Effector memory CD8-positive, alpha-beta T cell (primary cell): ENCODE measurements at regions not wholly inside any gene's neighbourhood (a gene's known extent, or its start where the extent isn't known, plus 50 kb on each side); places are given as distances from the start of the nearest gene placed in this dataset.
"Not testable (repeated sequence)": the region's sequence is repeated elsewhere in the genome, so short reads cannot be mapped to it uniquely, and the experiment has no call there.

Experiments
- ATAC-seq: fragments of 150-1000 bp; cut with Tn5 transposase; replicated peaks from 2 replicates; pipeline ENCODE4 v1.10.0; 2021; ENCODE audit warnings: mild to moderate bottlenecking, moderate library complexity
- DNase-seq, 3 experiments: peaks; one replicate each; pipeline ENCODE4 v3.0.0; 2021
- H3K27ac Mint-ChIP-seq, 2 donors: one replicate each; pipeline ENCODE4 v1.8.0; 2022; ENCODE audit warnings: mild to moderate bottlenecking in 2 of 2, mixed read lengths in 2 of 2, moderate library complexity in 2 of 2
- H3K27me3 Mint-ChIP-seq, 2 donors: one replicate each; pipeline ENCODE4 v1.8.0; 2022; ENCODE audit warnings: mixed read lengths in 2 of 2
- H3K36me3 Mint-ChIP-seq: one replicate; pipeline ENCODE4 v1.8.0; 2022; ENCODE audit warnings: mild to moderate bottlenecking, moderate library complexity, mixed read lengths; ENCODE audit not compliant: insufficient read depth
- H3K4me1 Mint-ChIP-seq, 2 donors: one replicate each; pipeline ENCODE4 v1.8.0; 2022; ENCODE audit warnings: low read depth in 2 of 2, mixed read lengths in 2 of 2
- H3K4me3 Mint-ChIP-seq, 2 donors: one replicate each; pipeline ENCODE4 v1.8.0; 2022; ENCODE audit warnings: mild to moderate bottlenecking in 2 of 2, mixed read lengths in 2 of 2, moderate library complexity in 2 of 2
- H3K9me3 Mint-ChIP-seq, 2 donors: one replicate each; pipeline ENCODE4 v1.8.0; 2022; ENCODE audit warnings: mixed read lengths in 2 of 2

- Mint-ChIP-seq H3K27ac (no peak overlapping the region), H3K4me3 (no peak overlapping the region), H3K4me1 (no peaks in the 10 kb centered on the region), H3K9me3 (no peaks in the 10 kb centered on the region), H3K36me3 (no peaks in the 10 kb centered on the region), H3K27me3 (no peaks in the 10 kb centered on the region)
- no peak for ATAC-seq
- DNase-seq, result no peak
Observed at GRCh38 chr6:133779916-133780695, 108.8 kb upstream of the TCF21 start.

DNA sequence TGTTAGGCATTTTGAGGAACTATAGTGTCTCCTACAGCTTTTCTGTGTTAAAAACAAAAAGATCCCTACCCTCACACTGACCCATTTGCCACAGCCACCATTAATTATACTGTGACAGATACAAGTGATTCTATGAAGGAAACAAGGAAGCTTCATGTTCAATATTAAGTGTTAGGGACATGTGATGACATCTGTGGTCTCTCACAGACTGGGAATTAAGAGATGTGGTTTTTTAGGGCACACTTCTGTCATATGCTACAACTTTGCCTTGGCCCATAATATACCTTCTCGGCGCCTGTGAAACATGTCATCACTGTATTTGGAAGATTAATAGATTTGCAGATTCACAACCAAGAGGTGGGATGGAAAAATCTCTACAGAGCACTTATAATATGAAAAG, 102.9 kb upstream of the TCF21 start:
- ATAC-seq (no peak), DNase-seq (no peak)
- Mint-ChIP-seq H3K4me3 (no peak overlapping the region), H3K27ac (no peak overlapping the region), H3K27me3 (peaks cover 5 to 28% of the 10 kb centered on the region in 2 donors), H3K4me1 (no peaks in the 10 kb centered on the region), H3K36me3 (no peaks in the 10 kb centered on the region), H3K9me3 (peaks cover 0 to 2% of the 10 kb centered on the region in 2 donors)

DNA sequence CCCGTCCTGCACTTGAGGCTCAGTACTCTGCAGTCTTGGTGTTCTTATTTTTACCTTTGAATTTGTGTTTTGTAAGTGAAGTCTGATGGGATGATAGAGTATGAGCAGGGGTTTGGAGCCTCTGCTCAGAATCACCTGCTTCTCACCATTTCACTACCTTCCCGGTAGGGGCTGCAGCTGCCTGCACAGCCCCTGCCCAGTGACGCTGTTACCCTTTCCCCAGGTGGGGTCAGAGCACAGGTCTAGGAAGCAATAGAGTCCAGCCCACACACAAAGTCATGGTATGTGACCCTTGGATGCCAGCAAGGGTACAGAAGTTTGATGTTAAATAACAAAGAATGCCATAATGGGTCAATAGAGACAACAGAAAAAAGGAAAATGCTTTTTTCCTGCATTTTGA, 101.8 kb upstream of the TCF21 start:
- ATAC-seq (no peak), DNase-seq (no peak)
- Mint-ChIP-seq H3K36me3 (no peaks in the 10 kb centered on the region), H3K4me1 (no peaks in the 10 kb centered on the region), H3K9me3 (peaks cover 0 to 2% of the 10 kb centered on the region in 2 donors), H3K4me3 (no peak overlapping the region), H3K27ac (no peak overlapping the region), H3K27me3 (peaks cover 5 to 28% of the 10 kb centered on the region in 2 donors)

DNA sequence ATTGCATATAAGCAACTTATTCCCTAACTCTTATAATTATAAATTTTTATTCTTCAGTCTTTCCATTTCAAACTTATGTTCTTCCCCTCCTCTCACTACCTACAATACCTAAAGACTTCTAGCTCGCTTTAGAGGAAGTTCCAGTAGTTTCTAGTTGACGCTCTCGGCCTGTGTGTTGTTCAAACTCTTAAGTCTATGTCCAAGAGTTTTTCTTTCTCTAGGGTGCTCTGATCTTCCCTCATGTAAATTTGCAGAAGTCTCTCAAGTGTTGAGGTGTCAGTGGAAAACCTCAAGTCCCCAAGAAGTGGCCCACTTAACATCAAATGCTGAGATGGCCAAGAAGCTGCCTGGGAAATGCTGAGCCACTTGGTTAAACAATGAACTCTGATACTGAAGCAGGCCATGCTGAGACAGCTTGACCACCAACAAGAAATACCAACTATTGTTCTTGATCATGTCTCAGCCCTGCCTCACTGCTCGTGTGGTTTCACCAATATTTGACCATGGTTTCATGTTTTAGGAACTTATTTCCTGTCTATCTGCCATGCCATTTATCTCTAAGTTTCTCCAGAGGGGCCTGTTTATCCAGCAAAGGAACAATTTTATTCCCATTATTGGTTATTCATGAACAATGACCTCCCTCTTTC, 100.9 kb upstream of the TCF21 start:
- peaks cover 5 to 28% of the 10 kb centered on the region in 2 donors for H3K27me3 Mint-ChIP-seq

DNA sequence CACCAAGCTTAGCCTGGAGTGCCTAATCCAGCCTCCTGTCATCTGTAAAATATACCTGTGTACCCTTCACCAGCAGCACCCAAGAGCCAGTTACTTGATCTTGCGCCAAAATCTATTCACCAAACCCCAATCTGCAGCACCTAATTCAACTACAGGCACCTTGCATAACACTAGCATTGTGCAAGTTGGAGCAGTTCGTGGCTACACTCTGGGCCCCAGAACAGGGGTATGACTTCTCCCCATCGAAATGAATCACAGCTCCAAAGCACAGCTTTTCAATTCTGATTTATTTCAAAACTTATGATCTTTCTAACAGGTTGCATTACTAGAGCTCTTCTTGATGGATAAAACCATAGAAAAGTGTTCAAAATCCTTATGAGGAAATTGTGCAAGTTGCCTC, 100.4 kb upstream of the TCF21 start:
- Mint-ChIP-seq H3K36me3 (no peaks in the 10 kb centered on the region), H3K4me3 (no peak overlapping the region), H3K9me3 (peaks cover 0 to 2% of the 10 kb centered on the region in 2 donors), H3K27ac (no peak overlapping the region), H3K27me3 (peaks cover 5 to 28% of the 10 kb centered on the region in 2 donors), H3K4me1 (no peaks in the 10 kb centered on the region)
- no peak for ATAC-seq
- no peak for DNase-seq

More for the DNA sequence above, 100.9 kb upstream of the TCF21 start:
- DNase-seq (no peak), ATAC-seq (no peak)
- Mint-ChIP-seq H3K27ac (no peak overlapping the region), H3K9me3 (peaks cover 0 to 2% of the 10 kb centered on the region in 2 donors), H3K4me1 (no peaks in the 10 kb centered on the region), H3K36me3 (no peaks in the 10 kb centered on the region), H3K4me3 (no peak overlapping the region)

DNA sequence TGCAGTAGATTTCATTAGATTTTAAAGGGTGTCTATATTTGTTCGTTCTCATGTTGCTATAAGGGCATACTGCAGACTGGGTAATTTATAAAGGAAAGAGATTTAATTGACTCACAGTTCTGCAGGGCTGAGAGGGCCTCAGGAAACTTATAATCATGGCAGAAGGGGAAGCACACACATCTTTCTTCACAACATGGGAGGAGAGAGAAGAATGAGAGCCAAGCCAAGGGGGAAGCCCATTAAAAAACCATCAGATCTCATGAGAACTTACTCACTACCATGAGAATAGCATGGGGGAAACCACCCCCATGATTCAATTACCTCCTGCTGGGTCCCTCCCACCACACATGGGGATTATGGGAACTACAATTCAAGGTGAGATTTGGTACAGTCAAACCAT, 99.5 kb upstream of the TCF21 start:
- H3K27ac Mint-ChIP-seq, H3K4me1 Mint-ChIP-seq, H3K36me3 Mint-ChIP-seq: not testable (repeated sequence)

DNA sequence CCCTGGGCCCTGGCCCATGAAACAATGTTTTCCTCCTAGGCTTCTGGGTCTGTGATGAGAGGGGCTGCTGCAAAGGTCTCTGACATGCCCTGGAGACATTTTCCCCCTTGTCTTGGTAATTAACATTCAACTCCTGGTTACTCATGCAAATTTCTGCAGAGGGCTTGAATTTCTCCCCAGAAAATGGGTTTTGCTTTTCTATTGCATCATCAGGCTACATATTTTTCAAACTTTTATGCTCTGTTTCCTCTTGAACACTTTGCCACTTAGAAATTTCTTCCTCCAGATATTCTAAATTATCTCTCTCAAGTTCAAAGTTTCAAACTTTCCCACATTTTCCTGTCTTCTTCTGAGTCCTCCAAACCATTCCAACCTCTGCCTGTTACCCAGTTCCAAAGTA, 98.2 kb upstream of the TCF21 start:
- not testable (repeated sequence) for H3K4me3 Mint-ChIP-seq, DNase-seq, H3K36me3 Mint-ChIP-seq, H3K27ac Mint-ChIP-seq, ATAC-seq, H3K9me3 Mint-ChIP-seq, H3K4me1 Mint-ChIP-seq
- peaks cover 5 to 28% of the 10 kb centered on the region in 2 donors for H3K27me3 Mint-ChIP-seq

More for the DNA sequence above, 99.5 kb upstream of the TCF21 start:
- ATAC-seq, H3K4me3 Mint-ChIP-seq, DNase-seq, H3K9me3 Mint-ChIP-seq: not testable (repeated sequence)
- peaks cover 5 to 28% of the 10 kb centered on the region in 2 donors for H3K27me3 Mint-ChIP-seq

GRCh38 chr6:133795051-133795450, 93.9 kb upstream of the TCF21 start:
- not testable (repeated sequence) for H3K27ac Mint-ChIP-seq, H3K4me1 Mint-ChIP-seq, DNase-seq, H3K36me3 Mint-ChIP-seq, H3K9me3 Mint-ChIP-seq, ATAC-seq, H3K4me3 Mint-ChIP-seq
- H3K27me3 Mint-ChIP-seq, result peaks cover 6 to 12% of the 10 kb centered on the region in 2 donors

DNA sequence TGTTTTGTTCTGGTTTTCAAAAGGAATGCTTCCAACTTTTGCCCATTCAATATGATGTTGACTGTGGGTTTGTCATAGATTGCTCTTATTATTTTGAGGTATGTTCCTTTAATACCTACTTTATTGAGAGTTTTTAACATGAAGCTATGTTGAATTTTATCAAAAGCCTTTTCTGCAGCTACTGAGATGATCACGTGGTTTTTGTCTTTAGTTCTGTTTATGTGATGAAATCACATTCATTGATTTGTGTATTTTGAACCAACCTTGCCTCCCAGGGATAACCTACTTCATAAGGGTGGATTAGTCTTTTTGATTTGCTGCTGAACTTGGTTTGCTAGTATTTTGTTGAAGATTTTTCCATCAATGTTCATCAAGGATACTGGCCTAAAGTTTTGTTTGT, 92.7 kb upstream of the TCF21 start:
- Mint-ChIP-seq H3K9me3 (no peaks in the 10 kb centered on the region), H3K4me3 (no peak overlapping the region), H3K27me3 (peaks cover 6 to 7% of the 10 kb centered on the region in 2 donors), H3K36me3 (no peaks in the 10 kb centered on the region), H3K27ac (no peak overlapping the region), H3K4me1 (no peaks in the 10 kb centered on the region)
- DNase-seq, result no peak
- no peak for ATAC-seq

DNA sequence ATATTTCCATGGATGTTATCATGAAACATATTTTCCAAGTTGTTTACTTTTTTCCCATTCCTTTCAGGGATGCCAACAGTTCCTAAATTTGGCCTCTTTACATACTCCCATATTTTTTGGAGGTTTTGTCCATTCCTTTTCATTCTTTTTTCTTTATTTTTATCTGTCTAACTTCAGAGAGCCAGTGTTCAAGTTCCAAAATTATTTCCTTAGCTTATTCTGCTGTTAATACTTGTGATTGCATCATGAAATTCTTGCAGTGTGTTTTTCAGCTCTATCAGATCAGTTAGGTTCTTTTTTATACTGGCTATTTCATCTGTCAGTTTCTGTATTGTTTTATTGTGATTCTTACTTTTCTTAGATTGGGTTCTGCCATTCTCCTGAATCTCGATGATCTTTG, 89.9 kb upstream of the TCF21 start:
- peaks cover 7 to 13% of the 10 kb centered on the region in 2 donors for H3K27me3 Mint-ChIP-seq
- DNase-seq (no peak), ATAC-seq (no peak)
- H3K9me3 Mint-ChIP-seq, result no peaks in the 10 kb centered on the region
- H3K27ac Mint-ChIP-seq, result no peak overlapping the region
- no peaks in the 10 kb centered on the region for H3K4me1 Mint-ChIP-seq
- H3K36me3 Mint-ChIP-seq, result no peaks in the 10 kb centered on the region
- H3K4me3 Mint-ChIP-seq, result no peak overlapping the region

DNA sequence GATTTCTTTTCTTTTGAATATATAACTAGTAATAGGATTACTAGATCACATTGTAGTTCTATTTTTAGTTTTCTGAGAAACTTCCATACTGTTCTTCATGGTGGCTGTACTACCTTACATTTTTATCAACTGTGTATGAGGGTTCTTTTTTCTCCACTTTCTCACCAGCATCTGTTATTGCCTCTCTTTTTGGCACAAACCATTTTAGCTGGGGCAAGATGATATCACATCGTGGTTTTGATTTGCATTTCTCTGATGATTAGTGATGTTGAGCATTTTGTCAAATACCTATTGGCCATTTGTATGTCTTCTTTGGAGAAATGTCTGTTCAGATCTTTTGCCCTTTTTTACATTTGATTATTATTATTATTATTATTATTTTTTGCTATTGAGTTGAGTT, 86.1 kb upstream of the TCF21 start:
- H3K27ac Mint-ChIP-seq, result no peak overlapping the region
- no peaks in the 10 kb centered on the region for H3K4me1 Mint-ChIP-seq
- peaks cover 0 to 2% of the 10 kb centered on the region in 2 donors for H3K9me3 Mint-ChIP-seq
- H3K27me3 Mint-ChIP-seq, result peaks cover 7 to 23% of the 10 kb centered on the region in 2 donors
- no peak overlapping the region for H3K4me3 Mint-ChIP-seq
- H3K36me3 Mint-ChIP-seq, result no peaks in the 10 kb centered on the region
- no peak for ATAC-seq
- no peak for DNase-seq

DNA sequence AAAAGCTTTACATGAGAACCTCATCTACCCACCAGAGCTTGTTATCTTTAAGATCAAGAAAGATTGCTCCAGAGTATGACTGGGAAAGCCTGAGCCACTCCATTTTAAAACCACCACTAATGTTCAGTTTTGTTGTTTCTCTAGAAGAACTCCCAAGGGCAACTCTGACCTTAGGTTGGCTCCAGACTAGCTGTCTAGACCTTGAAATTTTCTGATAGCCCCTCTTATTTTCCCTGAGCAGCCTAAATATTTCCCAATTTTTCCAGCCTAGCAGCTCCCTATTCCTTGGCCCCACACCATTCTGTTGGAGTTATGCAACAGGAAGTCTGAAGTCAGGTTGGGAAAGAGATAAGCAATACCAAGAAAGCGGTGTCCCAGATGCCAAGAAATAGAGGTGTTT, 84.6 kb upstream of the TCF21 start:
- DNase-seq, result no peak

DNA sequence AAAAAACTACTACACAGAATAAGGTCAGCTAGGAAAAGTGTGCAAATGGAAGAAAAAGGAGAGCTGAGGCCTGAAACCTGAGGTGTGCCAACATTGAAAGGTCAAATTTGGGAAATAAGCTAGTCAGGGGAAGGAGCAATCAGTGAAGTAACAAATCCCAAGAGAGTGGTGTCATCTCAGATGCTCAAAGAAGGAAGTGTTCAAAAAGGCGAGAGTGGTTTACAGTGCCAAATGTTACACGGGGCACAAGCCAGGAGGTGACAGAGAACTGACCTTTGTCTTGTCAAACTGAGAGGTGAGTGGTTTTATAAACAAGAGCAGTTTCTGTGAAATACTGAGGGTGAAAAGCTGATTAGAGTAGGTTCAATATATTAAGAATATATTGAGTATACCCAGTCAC, 83.0 kb upstream of the TCF21 start:
- Mint-ChIP-seq H3K4me3 (no peak overlapping the region), H3K4me1 (no peaks in the 10 kb centered on the region), H3K27ac (no peak overlapping the region), H3K9me3 (peaks cover 0 to 2% of the 10 kb centered on the region in 2 donors), H3K36me3 (no peaks in the 10 kb centered on the region), H3K27me3 (peaks cover 6 to 25% of the 10 kb centered on the region in 2 donors)
- ATAC-seq (no peak), DNase-seq (no peak)

More for the DNA sequence above, 84.6 kb upstream of the TCF21 start:
- Mint-ChIP-seq H3K36me3 (no peaks in the 10 kb centered on the region), H3K4me3 (no peak overlapping the region), H3K27me3 (peaks cover 4 to 20% of the 10 kb centered on the region in 2 donors), H3K4me1 (no peaks in the 10 kb centered on the region), H3K27ac (no peak overlapping the region), H3K9me3 (peaks cover 0 to 2% of the 10 kb centered on the region in 2 donors)
- no peak for ATAC-seq
